ENCODE measurements at regions not wholly inside any gene's neighbourhood (a gene's known extent, or its start where the extent isn't known, plus 50 kb on each side); places are given as distances from the start of the nearest gene placed in this dataset.

GRCh38 chr11:130749216-130749615, 167.1 kb downstream of the SNX19 start:
- no peak for DNase-seq

- DNase-seq: no peak
These were observed 155.7 kb downstream of the SNX19 start for GRCh38 chr11:130760515-130761125.

GRCh38 chr11:130761560-130762220, 154.6 kb downstream of the SNX19 start:
- DNase-seq: no peak

- DNase-seq: peak; percentile 17
These were observed 153.6 kb downstream of the SNX19 start for GRCh38 chr11:130762638-130763037.

GRCh38 chr11:130763087-130763980, 152.9 kb downstream of the SNX19 start:
- DNase-seq: no peak

- DNase-seq: no peak
These were observed 150.9 kb downstream of the SNX19 start for GRCh38 chr11:130765406-130765805.

- DNase-seq: no peak
These were observed 150.2 kb downstream of the SNX19 start for GRCh38 chr11:130765951-130766649.

- DNase-seq: no peak
These were observed 149.4 kb downstream of the SNX19 start for GRCh38 chr11:130766650-130767565.

GRCh38 chr11:130769782-130770535, 146.3 kb downstream of the SNX19 start:
- no peak for DNase-seq

- no peak for DNase-seq
These were observed 144.6 kb downstream of the SNX19 start for GRCh38 chr11:130771708-130772107.

GRCh38 chr11:130772266-130773227, 143.7 kb downstream of the SNX19 start:
- DNase-seq: no peak

- DNase-seq: no peak
These were observed 142.9 kb downstream of the SNX19 start for GRCh38 chr11:130773244-130773820.

- DNase-seq: no peak
These were observed 141.6 kb downstream of the SNX19 start for GRCh38 chr11:130774703-130775102.

- no peak for DNase-seq
These were observed 140.8 kb downstream of the SNX19 start for GRCh38 chr11:130775306-130776060.

GRCh38 chr11:130776061-130776419, 140.2 kb downstream of the SNX19 start:
- DNase-seq: no peak

- no peak for DNase-seq
These were observed 138.3 kb downstream of the SNX19 start for GRCh38 chr11:130778026-130778425.

- DNase-seq: no peak
These were observed 137.6 kb downstream of the SNX19 start for GRCh38 chr11:130778705-130779104.

GRCh38 chr11:130779267-130779666, 137.0 kb downstream of the SNX19 start:
- DNase-seq: no peak

- no peak for DNase-seq
These were observed 136.3 kb downstream of the SNX19 start for GRCh38 chr11:130779943-130780342.

Data from NCI-H748 treated with DMSO at 0.1 percent for 48 hours (cell line).